ENCODE measurements at regions not wholly inside any gene's neighbourhood (a gene's known extent, or its start where the extent isn't known, plus 50 kb on each side); places are given as distances from the start of the nearest gene placed in this dataset.
"Not testable (repeated sequence)": the region's sequence is repeated elsewhere in the genome, so short reads cannot be mapped to it uniquely, and the experiment has no call there.

DNA sequence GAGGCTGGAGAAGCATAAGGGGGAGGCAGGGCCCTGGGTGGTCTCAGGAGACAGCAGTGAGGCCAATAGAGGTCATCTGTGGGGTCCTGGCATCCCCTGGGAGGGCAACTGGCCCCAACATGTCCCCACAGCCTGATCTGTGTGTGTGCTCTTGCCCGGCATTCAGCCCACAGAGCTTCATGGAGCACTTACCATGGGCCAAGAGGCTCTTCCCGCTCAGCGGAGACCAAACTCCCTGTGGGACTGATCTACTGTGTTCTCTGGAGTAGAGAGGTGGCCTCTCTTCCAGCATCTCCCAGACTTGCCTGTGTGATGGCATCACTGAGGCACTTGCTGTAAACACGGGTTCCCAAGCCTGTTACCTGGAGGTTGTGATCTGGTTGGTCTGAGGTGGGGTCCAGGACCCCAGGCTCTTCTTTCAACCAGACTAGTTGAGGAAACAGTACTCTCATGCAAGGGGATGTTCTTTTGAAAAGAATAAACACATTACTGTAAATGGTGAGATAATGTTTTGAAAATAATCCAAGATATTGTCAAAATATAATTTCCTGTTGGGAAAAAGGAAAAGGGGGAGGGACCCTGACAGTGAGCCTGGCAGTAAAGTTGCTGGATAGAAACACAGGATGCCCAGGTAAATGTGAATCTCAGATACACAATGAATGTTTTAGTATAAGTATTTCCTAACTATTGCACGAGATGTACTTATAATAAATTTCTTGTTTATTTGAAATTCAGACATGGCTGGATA lies 67.6 kb downstream of the SOWAHC start:
- Mint-ChIP-seq H3K36me3 (ENCODE audit: low read depth) (no peaks in the 10 kb centered on the region), H3K4me1 (ENCODE audit: low read depth) (no peaks in the 10 kb centered on the region), H3K27ac (no peak overlapping the region), H3K27me3 (ENCODE audit: low read depth) (no peaks in the 10 kb centered on the region), H3K4me3 (no peak overlapping the region), H3K9me3 (ENCODE audit: insufficient read depth) (no peaks in the 10 kb centered on the region)
- POLR2A ChIA-PET: no interaction called here
- ATAC-seq (no peak), DNase-seq (no peak)
- CTCF ChIA-PET: no interaction called here

DNA sequence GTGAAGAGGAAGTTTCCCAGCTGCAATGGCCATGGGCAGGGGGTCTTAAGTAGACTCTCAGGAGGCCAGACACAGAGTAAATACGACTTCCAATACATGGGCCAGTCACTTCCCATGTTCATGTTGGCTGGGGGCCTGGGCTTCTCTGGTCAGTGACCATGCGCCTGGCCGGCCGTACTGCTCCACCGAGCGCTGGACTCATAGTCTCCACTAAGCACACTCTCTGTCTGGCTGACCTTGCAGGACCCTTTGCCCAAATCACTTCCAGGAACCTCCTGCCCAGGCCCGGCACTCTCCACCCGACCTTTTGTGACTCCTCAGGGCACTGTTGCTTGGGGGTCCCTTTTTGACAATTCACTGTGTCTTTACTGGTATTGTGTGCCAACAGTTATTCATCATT lies 69.3 kb downstream of the SOWAHC start:
- H3K27ac Mint-ChIP-seq: no peak overlapping the region
- H3K4me3 Mint-ChIP-seq: no peak overlapping the region
- no peaks in the 10 kb centered on the region for H3K27me3 Mint-ChIP-seq (ENCODE audit: low read depth)
- no peaks in the 10 kb centered on the region for H3K9me3 Mint-ChIP-seq (ENCODE audit: insufficient read depth)
- DNase-seq (no peak), ATAC-seq (no peak)
- ChIA-PET CTCF (no interaction called here), POLR2A (no interaction called here)
- H3K36me3 Mint-ChIP-seq (ENCODE audit: low read depth): no peaks in the 10 kb centered on the region
- H3K4me1 Mint-ChIP-seq (ENCODE audit: low read depth): no peaks in the 10 kb centered on the region

DNA sequence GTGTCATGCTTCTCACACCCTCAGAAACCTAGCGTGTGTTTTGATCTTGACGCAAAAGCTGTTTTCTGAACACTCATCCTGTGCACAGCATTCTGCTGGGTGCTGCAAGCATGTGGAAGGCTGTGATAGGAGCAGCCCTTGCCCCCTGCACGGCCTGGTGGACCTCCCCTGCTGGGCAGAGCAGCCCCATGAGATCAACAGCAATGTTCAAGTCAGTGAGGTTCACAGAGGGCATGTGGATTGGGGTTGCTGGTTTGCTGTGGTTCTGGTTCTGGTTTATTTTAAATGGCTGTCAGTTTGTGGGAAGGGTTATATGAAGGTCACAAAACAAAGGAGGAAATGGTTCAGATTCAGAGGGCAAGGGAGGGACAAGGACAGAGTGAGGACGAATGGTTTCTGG lies 71.3 kb downstream of the SOWAHC start:
- Mint-ChIP-seq H3K27me3 (ENCODE audit: low read depth) (no peaks in the 10 kb centered on the region), H3K9me3 (ENCODE audit: insufficient read depth) (no peaks in the 10 kb centered on the region), H3K4me1 (ENCODE audit: low read depth) (no peaks in the 10 kb centered on the region), H3K4me3 (no peak overlapping the region), H3K36me3 (ENCODE audit: low read depth) (no peaks in the 10 kb centered on the region), H3K27ac (no peak overlapping the region)
- ATAC-seq: no peak
- no peak for DNase-seq
- ChIA-PET CTCF (no interaction called here), POLR2A (no interaction called here)

DNA sequence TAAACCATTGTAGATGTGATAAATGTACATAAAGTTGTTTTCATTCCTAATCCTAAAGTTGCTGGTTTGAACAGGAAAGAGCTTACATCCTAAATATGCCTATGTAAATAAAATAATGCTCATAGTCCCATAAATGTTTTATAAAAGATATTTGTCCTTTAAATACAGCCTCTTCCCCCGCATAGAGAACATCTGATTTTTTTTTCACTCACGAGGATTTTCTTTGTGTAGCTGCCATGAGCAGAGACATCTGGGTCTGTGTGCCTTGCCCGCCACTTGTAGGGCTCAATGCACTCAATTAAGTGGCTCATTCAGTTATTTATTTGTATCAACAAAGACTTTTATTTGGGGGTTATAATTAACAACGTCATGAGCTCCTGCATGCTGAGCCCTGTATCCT lies 72.8 kb downstream of the SOWAHC start:
- Mint-ChIP-seq H3K4me1 (ENCODE audit: low read depth) (no peaks in the 10 kb centered on the region), H3K36me3 (ENCODE audit: low read depth) (no peaks in the 10 kb centered on the region), H3K27me3 (ENCODE audit: low read depth) (no peaks in the 10 kb centered on the region), H3K4me3 (no peak overlapping the region), H3K27ac (no peak overlapping the region), H3K9me3 (ENCODE audit: insufficient read depth) (no peaks in the 10 kb centered on the region)
- ATAC-seq: no peak
- no peak for DNase-seq
- POLR2A ChIA-PET: no interaction called here
- CTCF ChIA-PET: no interaction called here

DNA sequence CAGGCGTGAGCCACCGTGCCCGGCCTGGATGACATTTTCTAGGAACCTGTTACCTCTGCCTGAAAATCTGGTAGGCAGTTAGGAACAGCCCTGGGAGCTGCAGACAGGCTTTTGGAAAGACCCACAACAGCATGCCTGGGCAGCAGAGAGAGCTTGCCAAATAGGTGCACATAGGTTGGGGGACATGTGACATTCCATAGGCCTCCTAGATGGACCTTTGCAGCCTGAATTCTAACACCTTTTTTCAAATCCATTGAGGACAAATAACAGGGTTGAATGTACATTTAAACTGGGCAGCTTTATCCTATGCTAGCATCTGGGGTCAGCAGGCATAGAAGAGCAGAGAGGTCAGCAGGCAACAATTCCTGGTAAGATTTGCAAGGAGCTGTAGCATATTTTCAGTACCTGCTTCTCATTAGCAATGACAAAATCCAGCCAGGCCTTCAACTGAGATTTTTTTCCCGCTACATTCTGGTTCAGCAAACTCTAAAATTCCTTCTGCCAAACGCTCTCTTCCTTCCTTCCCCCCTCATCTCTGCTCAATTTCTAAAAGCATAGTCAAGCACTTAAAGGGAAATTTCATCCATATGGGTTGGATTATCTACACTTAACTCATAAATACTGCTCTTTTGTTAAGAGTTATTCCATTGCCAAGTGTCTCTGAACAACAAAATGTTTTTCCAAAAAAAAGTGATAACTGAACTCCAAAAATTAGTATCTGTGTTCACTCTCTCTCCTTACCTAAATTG lies 75.2 kb downstream of the SOWAHC start:
- CTCF ChIA-PET: no interaction called here
- H3K9me3 Mint-ChIP-seq (ENCODE audit: insufficient read depth): no peaks in the 10 kb centered on the region

DNA sequence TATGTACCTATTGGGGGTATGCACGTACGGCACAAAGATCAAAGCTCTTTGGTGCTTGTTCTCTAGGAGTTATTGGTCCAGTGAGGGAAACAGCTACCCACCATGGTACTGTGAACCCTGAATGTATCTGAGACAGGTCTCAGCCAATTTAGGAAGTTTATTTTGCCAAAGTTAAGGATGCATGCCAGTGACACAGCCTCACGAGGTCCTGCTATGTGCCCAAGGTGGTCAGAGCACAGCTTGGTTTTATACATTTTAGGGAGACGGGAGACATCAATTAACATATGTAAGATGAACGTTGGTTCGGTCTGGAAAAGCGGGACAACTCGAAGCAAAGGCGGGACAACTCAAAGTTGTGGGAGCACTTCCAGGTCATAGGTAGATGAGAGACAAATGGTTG lies 75.8 kb downstream of the SOWAHC start:
- DNase-seq: no peak
- Mint-ChIP-seq H3K9me3 (ENCODE audit: insufficient read depth) (no peaks in the 10 kb centered on the region), H3K27ac (no peak overlapping the region), H3K4me3 (no peak overlapping the region), H3K4me1 (ENCODE audit: low read depth) (no peaks in the 10 kb centered on the region), H3K36me3 (ENCODE audit: low read depth) (no peaks in the 10 kb centered on the region), H3K27me3 (ENCODE audit: low read depth) (no peaks in the 10 kb centered on the region)
- ChIA-PET POLR2A (no interaction called here), CTCF (interaction anchor here (1.1 kb wide), 1 partner anchor 144 kb away, joined by 3 read pairs; no protein-coding TSS in a partner anchor)
- ATAC-seq: no peak

More for the DNA sequence above, 75.2 kb downstream of the SOWAHC start:
- H3K27ac Mint-ChIP-seq: no peak overlapping the region
- POLR2A ChIA-PET: no interaction called here
- no peak for DNase-seq
- no peak overlapping the region for H3K4me3 Mint-ChIP-seq
- no peaks in the 10 kb centered on the region for H3K27me3 Mint-ChIP-seq (ENCODE audit: low read depth)
- no peak for ATAC-seq
- no peaks in the 10 kb centered on the region for H3K36me3 Mint-ChIP-seq (ENCODE audit: low read depth)
- no peaks in the 10 kb centered on the region for H3K4me1 Mint-ChIP-seq (ENCODE audit: low read depth)

DNA sequence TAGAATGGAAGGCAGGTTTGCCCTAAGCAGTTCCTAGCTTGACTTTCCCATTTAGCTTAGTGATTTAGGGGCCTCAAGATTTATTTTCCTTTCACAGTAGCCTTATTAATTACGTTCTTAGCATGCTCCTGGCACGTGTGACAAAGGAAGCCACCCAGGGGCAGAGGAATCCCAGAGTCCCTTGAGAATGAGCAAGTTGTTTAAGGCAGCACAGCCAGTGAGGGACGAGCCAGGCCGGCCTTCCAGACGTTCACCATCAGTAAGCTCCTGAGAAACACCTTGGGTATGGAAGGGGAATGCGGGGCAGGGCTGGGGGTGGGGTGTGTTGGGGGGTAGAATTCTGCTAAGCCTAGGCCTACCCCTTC lies 76.3 kb downstream of the SOWAHC start:
- H3K9me3 Mint-ChIP-seq (ENCODE audit: insufficient read depth): no peaks in the 10 kb centered on the region
- no peak for ATAC-seq
- H3K27ac Mint-ChIP-seq: no peak overlapping the region
- CTCF ChIA-PET: interaction anchor here (1.1 kb wide), 1 partner anchor 145 kb away, joined by 3 read pairs; no protein-coding TSS in a partner anchor
- no peaks in the 10 kb centered on the region for H3K4me1 Mint-ChIP-seq (ENCODE audit: low read depth)
- no peaks in the 10 kb centered on the region for H3K27me3 Mint-ChIP-seq (ENCODE audit: low read depth)
- H3K36me3 Mint-ChIP-seq (ENCODE audit: low read depth): no peaks in the 10 kb centered on the region
- POLR2A ChIA-PET: interaction anchor here (0.6 kb wide), 1 partner anchor 12 kb away, joined by 4 read pairs; no protein-coding TSS in a partner anchor
- DNase-seq: no peak
- H3K4me3 Mint-ChIP-seq: no peak overlapping the region

DNA sequence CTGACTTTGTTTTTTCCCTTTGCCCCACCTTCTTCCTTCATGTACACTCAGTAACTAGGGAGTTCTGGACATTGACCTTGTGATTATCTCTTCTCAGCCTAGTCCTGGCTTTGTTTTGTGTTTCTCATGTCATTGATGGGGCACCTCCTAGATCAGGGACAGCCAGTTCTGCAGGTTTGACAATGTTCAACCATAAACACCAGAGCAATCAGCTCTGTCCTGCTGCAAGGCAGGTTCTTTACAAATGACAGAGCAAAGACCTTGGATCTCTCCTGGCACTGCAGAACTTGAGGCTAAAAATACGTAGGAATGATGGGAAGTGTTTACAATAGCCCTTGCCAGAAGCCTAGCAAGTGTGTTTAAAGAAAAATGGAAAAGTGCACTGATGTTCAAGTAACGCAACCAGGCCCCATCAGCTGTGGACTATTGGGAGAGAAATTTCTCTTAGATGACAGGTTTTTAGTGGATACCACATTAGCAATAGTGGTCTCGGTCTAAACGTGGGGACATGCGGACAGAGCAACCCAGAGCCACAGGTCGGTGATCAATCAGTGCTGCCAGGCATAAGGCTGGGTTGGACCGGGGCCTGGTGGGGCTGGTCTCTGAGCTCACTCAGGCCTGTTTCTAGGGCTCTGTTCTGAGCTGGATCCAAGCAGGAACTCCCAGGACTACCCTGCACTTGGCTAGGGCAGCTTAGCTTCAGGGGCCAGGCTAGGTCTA lies 76.8 kb downstream of the SOWAHC start:
- POLR2A ChIA-PET: interaction anchor here (0.6 kb wide), 1 partner anchor 13 kb away, joined by 4 read pairs; no protein-coding TSS in a partner anchor
- no peak for DNase-seq
- H3K36me3 Mint-ChIP-seq (ENCODE audit: low read depth): no peaks in the 10 kb centered on the region
- no peak for ATAC-seq
- H3K4me1 Mint-ChIP-seq (ENCODE audit: low read depth): no peaks in the 10 kb centered on the region
- CTCF ChIA-PET: interaction anchor here (1.1 kb wide), 1 partner anchor 145 kb away, joined by 3 read pairs; no protein-coding TSS in a partner anchor
- H3K9me3 Mint-ChIP-seq (ENCODE audit: insufficient read depth): no peaks in the 10 kb centered on the region
- no peak overlapping the region for H3K4me3 Mint-ChIP-seq
- peaks cover 2% of the 10 kb centered on the region for H3K27me3 Mint-ChIP-seq (ENCODE audit: low read depth)
- no peak overlapping the region for H3K27ac Mint-ChIP-seq

DNA sequence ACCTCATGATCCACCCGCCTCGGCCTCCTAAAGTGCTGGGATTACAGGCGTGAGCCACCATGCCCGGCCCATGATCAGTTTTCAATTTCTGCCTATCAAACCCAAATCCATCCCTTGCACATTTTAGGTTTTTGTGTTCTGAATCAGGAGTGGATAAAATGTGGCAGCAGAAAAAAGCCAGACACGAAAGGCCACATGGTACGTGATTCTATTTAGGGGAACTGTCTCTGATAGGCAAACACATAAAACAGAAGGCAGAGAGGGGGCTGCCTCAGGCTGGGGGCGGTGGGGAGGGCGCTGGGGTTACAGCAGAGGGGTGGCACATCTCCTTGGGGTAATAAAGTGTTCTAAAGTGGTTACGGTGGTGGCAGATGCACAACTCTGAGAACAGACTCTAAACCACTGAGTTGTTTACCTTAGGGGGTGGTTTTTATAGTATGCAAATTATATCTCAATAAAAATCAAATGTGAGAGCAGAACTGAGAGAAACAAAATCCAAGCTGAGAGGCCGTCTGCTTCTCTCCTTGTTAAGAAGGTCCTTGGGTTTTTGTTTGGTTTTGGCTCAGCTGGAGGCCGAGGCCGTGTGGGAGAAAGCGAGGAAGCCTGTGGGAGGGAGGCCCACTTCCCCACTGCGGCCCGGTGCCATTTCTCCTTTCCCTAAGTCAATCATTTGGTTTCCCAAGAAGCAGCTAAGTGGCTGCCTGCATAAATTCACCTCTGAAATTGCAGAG lies 78.0 kb downstream of the SOWAHC start:
- Mint-ChIP-seq H3K27me3 (ENCODE audit: low read depth) (peaks cover 2% of the 10 kb centered on the region), H3K27ac (no peak overlapping the region), H3K36me3 (ENCODE audit: low read depth) (no peaks in the 10 kb centered on the region), H3K9me3 (ENCODE audit: insufficient read depth) (no peaks in the 10 kb centered on the region), H3K4me1 (ENCODE audit: low read depth) (no peaks in the 10 kb centered on the region), H3K4me3 (no peak overlapping the region)
- ATAC-seq (no peak), DNase-seq (no peak)
- POLR2A ChIA-PET: no interaction called here
- CTCF ChIA-PET: no interaction called here

DNA sequence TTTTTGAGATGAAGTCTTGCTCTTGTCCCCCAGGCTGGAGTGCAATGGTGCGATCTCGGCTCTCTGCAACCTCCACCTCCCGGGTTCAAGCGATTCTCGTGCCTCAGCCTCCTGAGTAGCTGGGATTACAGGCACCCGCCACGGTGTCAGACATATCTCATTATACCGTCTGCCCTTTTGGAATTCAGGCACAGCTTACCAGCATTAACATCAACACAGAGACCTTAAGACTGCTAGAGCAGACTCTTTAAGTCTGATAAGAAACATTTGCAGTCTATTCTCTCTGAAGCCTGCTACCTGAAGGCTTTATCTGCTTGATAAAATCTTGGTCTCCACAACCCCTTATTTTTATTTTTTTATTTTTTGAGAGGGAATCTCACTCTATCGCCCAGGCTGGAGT lies 78.7 kb downstream of the SOWAHC start:
- ATAC-seq; H3K27ac Mint-ChIP-seq; H3K9me3 Mint-ChIP-seq (ENCODE audit: insufficient read depth); H3K4me1 Mint-ChIP-seq (ENCODE audit: low read depth); CTCF ChIA-PET; POLR2A ChIA-PET; H3K4me3 Mint-ChIP-seq; DNase-seq; H3K27me3 Mint-ChIP-seq (ENCODE audit: low read depth); H3K36me3 Mint-ChIP-seq (ENCODE audit: low read depth): not testable (repeated sequence)

DNA sequence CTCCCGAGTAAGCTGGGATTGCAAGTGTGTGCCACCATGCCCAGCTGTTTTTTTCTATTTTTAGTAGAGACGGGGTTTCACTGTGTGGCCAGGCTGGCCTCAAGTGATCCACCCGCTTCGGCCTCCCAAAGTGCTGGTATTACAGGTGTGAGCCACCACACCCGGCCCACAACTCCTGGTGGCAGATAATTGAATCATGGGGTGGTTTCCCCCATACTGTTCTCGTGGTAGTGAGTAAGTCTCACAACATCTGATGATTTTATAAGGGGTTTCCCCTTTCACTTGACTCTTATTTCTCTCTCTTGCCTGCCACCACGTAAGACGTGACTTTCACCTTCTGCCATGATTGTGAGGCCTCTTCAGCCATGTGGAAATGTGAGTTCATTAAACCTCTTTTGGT lies 79.1 kb downstream of the SOWAHC start:
- H3K4me1 Mint-ChIP-seq (ENCODE audit: low read depth); DNase-seq; H3K4me3 Mint-ChIP-seq; H3K9me3 Mint-ChIP-seq (ENCODE audit: insufficient read depth); H3K27me3 Mint-ChIP-seq (ENCODE audit: low read depth); CTCF ChIA-PET; POLR2A ChIA-PET; H3K27ac Mint-ChIP-seq; H3K36me3 Mint-ChIP-seq (ENCODE audit: low read depth); ATAC-seq: not testable (repeated sequence)

DNA sequence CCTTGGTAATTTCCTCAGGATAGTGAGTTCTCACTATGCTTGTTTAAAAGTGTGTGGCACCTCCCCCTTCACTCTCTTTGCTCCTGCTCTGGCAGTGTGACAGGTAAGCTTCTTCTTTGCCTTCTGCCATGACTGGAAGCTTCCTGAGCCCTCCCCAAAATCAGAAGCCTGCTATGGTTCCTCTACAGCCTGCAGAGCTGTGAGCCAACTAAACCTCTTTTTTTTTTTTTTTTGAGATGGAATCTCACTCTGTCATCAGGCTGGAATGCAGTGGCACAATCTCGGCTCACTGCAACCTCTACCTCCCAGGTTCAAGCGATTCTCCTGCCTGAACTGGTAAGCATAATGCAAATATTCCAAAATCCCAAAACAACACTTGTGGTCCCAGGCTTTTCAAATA lies 80.0 kb downstream of the SOWAHC start:
- Mint-ChIP-seq H3K27me3 (ENCODE audit: low read depth) (peaks cover 2% of the 10 kb centered on the region), H3K4me3 (no peak overlapping the region), H3K9me3 (ENCODE audit: insufficient read depth) (no peaks in the 10 kb centered on the region), H3K36me3 (ENCODE audit: low read depth) (no peaks in the 10 kb centered on the region), H3K4me1 (ENCODE audit: low read depth) (no peaks in the 10 kb centered on the region), H3K27ac (no peak overlapping the region)
- POLR2A ChIA-PET: no interaction called here
- CTCF ChIA-PET: no interaction called here
- ATAC-seq (no peak), DNase-seq (no peak)

All from activated CD8-positive, alpha-beta T cell treated with anti-CD3 and anti-CD28 coated beads, Interleukin-2, amount 10 ng/mL, durations not matched to agents 7 days and 5 days (primary cell).